SK-N-SH treated with all-trans-retinoic acid at 6 μM for 48 hours (cell line): ENCODE measurements at regions not wholly inside any gene's neighbourhood (a gene's known extent, or its start where the extent isn't known, plus 50 kb on each side); places are given as distances from the start of the nearest gene placed in this dataset.
"Not testable (repeated sequence)": the region's sequence is repeated elsewhere in the genome, so short reads cannot be mapped to it uniquely, and the experiment has no call there.

ENCODE experiments used
- ARNTL ChIP-seq: fragments of 450-650 bp; formaldehyde crosslinking; IDR thresholded peaks from 2 replicates; pipeline ENCODE4 v1.5.0; 2020; ENCODE audit warnings: low read depth, mild to moderate bottlenecking, moderate library complexity, borderline replicate concordance
- ESRRG ChIP-seq: fragments of 250-450 bp; sonication (Bioruptor Pico); IDR thresholded peaks from 2 replicates; pipeline ENCODE4 v1.6.1; 2021; ENCODE audit warnings: mild to moderate bottlenecking
- OSR1 ChIP-seq: fragments of 250-450 bp; sonication (Bioruptor Pico); IDR thresholded peaks from 2 replicates; pipeline ENCODE4 v1.8.0; 2022; ENCODE audit warnings: moderate library complexity, mild to moderate bottlenecking, inconsistent platforms
- RARB ChIP-seq: fragments of 250-450 bp; sonication (Bioruptor Pico); IDR thresholded peaks from 2 replicates; pipeline ENCODE4 v1.8.0; 2021; ENCODE audit warnings: mild to moderate bottlenecking, moderate library complexity
- TOX ChIP-seq: fragments of 250-450 bp; sonication (Bioruptor Pico); IDR thresholded peaks from 2 replicates; pipeline ENCODE4 v1.8.0; 2021; ENCODE audit warnings: mild to moderate bottlenecking, moderate library complexity, borderline replicate concordance
- ZC3H10 ChIP-seq: fragments of 250-450 bp; sonication (Bioruptor Pico); IDR thresholded peaks from 2 replicates; pipeline ENCODE4 v1.5.1; 2021; ENCODE audit warnings: mild to moderate bottlenecking, moderate library complexity
- ZFP3 ChIP-seq: fragments of 250-450 bp; sonication (Bioruptor Pico); IDR thresholded peaks from 2 replicates; pipeline ENCODE4 v1.5.0; 2020; ENCODE audit warnings: mild to moderate bottlenecking, moderate library complexity
- TF ChIP-seq, protein P1 (sequence below): fragments of 250-450 bp; sonication (Bioruptor Pico); IDR thresholded peaks from 2 replicates; pipeline ENCODE4 v1.8.0; 2020; ENCODE audit warnings: mild to moderate bottlenecking, moderate library complexity, borderline replicate concordance
- TF ChIP-seq, protein P2 (sequence below): fragments of 250-450 bp; sonication (Bioruptor Pico); IDR thresholded peaks from 2 replicates; pipeline ENCODE4 v1.8.0; 2021; ENCODE audit warnings: low read depth, mild to moderate bottlenecking, moderate library complexity, borderline replicate concordance

- not testable (repeated sequence) for TF ChIP-seq ZFP3; OSR1; ZC3H10 (CRISPR knock-in tag); TOX (CRISPR knock-in tag); ESRRG (CRISPR knock-in tag); ARNTL (CRISPR knock-in tag); RARB
- TF ChIP-seq, protein P1, sequence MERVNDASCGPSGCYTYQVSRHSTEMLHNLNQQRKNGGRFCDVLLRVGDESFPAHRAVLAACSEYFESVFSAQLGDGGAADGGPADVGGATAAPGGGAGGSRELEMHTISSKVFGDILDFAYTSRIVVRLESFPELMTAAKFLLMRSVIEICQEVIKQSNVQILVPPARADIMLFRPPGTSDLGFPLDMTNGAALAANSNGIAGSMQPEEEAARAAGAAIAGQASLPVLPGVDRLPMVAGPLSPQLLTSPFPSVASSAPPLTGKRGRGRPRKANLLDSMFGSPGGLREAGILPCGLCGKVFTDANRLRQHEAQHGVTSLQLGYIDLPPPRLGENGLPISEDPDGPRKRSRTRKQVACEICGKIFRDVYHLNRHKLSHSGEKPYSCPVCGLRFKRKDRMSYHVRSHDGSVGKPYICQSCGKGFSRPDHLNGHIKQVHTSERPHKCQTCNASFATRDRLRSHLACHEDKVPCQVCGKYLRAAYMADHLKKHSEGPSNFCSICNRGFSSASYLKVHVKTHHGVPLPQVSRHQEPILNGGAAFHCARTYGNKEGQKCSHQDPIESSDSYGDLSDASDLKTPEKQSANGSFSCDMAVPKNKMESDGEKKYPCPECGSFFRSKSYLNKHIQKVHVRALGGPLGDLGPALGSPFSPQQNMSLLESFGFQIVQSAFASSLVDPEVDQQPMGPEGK (CRISPR knock-in tag): not testable (repeated sequence)
- TF ChIP-seq, protein P2, sequence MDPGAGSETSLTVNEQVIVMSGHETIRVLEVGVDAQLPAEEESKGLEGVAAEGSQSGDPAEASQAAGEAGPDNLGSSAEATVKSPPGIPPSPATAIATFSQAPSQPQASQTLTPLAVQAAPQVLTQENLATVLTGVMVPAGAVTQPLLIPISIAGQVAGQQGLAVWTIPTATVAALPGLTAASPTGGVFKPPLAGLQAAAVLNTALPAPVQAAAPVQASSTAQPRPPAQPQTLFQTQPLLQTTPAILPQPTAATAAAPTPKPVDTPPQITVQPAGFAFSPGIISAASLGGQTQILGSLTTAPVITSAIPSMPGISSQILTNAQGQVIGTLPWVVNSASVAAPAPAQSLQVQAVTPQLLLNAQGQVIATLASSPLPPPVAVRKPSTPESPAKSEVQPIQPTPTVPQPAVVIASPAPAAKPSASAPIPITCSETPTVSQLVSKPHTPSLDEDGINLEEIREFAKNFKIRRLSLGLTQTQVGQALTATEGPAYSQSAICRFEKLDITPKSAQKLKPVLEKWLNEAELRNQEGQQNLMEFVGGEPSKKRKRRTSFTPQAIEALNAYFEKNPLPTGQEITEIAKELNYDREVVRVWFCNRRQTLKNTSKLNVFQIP (CRISPR knock-in tag): not testable (repeated sequence)
Measured at GRCh38 chr7:54949514-54949913, 69.3 kb upstream of the EGFR start.
